GM10266 (cell line): ENCODE measurements at regions not wholly inside any gene's neighbourhood (a gene's known extent, or its start where the extent isn't known, plus 50 kb on each side); places are given as distances from the start of the nearest gene placed in this dataset.
A peak's percentile ranks its signal among the peaks of the same experiment; 100 is the strongest.

Experiments
- DNase-seq: peaks from one replicate; pipeline ENCODE4 v3.0.0; 2012; ENCODE audit errors: extremely low spot score
- CTCF ChIP-seq: IDR thresholded peaks from 2 replicates; pipeline ENCODE4 v1.5.1; 2012; ENCODE audit warnings: mild to moderate bottlenecking, low read depth; ENCODE audit not compliant: control insufficient read depth, insufficient read depth; ENCODE audit errors: missing control alignments

GRCh38 chr6:160921095-160921494 is 70.5 kb upstream of the MAP3K4 start:
- no peak for DNase-seq

GRCh38 chr6:160926281-160927276 is 65.0 kb upstream of the MAP3K4 start:
- no peak for TF ChIP-seq CTCF
- no peak for DNase-seq

More at GRCh38 chr6:160921095-160921494, 70.5 kb upstream of the MAP3K4 start:
- no peak for TF ChIP-seq CTCF

- DNase-seq = no peak
- no peak for TF ChIP-seq CTCF
Measured at GRCh38 chr6:160927416-160927815, 64.2 kb upstream of the MAP3K4 start.

GRCh38 chr6:160929361-160929760 is 62.2 kb upstream of the MAP3K4 start:
- no peak for TF ChIP-seq CTCF
- DNase-seq = no peak

- no peak for TF ChIP-seq CTCF
- no peak for DNase-seq
Measured at GRCh38 chr6:160929831-160930230, 61.7 kb upstream of the MAP3K4 start.

GRCh38 chr6:160930547-160931377 is 60.8 kb upstream of the MAP3K4 start:
- peak; percentile 81 for DNase-seq
- TF ChIP-seq CTCF = peak; percentile 89
